ENCODE measurements at regions not wholly inside any gene's neighbourhood (a gene's known extent, or its start where the extent isn't known, plus 50 kb on each side); places are given as distances from the start of the nearest gene placed in this dataset.
"Not testable (repeated sequence)": the region's sequence is repeated elsewhere in the genome, so short reads cannot be mapped to it uniquely, and the experiment has no call there.

DNA sequence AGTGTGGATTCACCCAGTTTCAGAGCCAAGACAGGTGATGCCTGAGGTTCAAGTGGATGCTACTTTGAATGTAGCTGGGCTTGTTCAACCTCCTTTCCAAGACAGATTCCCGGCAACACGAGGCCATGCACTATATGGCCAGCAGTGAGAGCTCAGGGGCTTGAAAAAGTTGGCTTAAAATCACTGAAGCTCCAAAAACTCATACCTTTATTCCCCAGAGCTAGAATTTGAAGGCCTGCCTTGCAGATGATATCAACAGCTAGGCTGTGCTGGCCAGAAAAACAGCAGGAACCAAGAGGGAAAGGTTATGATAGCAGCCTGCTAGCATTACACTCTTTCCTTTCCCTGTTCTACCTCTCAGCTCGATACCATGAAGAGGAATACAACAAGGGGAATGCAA, 120.2 kb upstream of the DAB2 start:
- no peak for DNase-seq (ENCODE audit: low read depth)

DNA sequence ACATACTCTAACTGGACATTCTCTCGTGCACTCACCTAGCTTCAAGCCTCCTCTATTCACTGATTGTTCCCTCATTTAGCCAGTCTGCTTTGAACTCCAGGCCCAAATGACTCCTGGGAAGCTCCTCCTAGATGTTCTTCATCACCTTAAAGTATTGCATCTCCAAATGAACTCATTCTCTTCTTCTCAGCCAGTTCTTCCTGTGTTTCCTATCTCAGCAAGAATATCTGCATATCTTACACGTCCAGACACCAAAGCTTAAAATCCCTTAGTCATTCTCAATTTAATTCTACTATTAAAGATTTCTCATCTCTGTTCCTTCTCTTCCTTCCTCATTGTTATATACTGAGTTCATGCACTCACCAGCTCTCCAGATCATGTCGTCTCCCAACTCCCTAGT, 118.6 kb upstream of the DAB2 start:
- no peak for DNase-seq (ENCODE audit: low read depth)

DNA sequence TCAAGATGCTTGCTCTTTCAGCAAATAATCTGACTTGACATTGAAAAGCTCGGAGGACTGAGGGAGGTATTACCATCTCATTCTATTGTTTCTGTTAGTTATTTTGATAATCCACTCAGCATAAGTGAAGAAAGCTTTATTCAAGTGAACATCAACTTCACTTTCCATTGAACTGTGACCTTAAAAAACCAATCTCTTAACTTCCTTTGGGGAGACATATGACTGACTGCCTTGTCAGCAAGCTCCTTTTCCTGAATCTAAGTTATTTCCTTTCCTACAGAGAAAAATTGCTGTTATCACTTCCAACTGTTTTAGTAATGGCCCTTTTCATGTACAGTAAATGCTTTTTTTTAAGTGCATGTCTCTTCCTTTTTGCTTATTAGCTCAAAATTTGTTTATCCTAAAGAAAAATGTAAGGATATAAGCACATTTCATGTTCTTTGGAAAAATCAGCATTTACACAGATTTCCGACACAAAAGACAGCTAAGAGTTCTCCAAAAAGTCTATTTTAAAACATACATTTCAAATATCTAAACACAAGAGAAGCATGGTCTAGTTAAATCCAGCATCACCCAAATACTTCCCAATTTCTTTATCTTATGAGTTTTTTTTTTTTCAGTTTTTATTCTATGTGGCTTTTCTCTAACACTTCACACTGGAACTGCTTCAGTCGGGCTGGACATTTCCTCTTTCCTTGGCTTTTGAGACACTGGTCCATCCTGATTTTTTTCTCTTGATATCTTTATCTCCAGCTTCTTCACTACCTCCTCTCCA, 117.9 kb upstream of the DAB2 start:
- no peak for DNase-seq (ENCODE audit: low read depth)

DNA sequence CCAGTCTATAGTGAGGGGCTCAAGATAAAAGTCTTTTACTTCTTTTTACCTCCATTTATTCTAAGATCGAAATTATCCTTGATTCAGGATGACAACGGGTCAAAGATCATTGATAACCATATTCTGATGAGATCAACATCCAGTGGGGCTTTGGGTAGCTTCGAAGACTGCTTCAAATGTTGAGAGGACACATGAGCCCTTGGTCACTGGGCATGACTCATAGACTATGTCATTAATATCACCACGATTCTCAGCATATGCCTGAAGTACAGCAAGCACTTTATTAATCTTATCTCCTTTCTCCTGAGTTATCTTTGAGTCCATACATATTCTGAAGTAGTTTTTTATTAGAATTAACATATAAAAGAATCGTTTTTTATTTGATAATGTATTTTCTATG, 117.1 kb upstream of the DAB2 start:
- no peak for DNase-seq (ENCODE audit: low read depth)

DNA sequence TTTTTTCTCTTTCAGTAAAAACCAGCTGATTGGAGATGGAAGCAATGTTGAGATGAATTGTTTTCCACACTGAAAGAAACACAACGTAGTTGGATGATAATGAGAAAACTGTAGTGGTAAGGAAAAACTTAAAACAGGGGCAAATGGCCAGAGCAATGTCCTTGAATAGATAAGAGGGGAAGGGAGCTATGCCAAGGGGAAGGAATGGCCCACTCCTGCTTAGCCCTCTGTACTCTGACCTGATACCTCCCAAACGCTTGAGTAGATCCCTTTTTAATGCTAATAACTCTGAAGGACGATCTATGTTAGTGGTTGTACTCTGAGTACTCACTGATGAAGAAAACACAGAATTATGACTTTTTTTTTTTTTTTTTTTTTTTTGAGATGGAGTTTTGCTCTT, 114.7 kb upstream of the DAB2 start:
- DNase-seq (ENCODE audit: low read depth) = no peak

DNA sequence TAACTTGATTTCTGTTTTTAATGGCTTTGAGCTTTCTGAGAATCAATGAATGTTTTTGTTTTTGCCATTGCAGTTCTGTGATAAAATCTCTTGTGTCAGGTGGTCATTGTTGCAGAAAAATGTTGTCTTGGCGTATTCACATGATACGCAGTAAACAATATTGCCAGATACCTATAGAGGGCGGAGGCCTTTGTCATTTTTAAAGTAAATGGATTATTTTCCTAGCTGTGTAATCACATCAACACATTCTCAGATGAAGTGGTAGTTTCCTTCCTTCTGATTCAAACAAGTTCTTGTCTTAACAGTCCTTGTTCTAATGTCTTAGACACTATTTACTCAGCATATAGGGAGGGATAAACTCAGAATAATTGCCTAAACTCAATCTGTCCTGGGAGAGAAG, 109.9 kb upstream of the DAB2 start:
- DNase-seq (ENCODE audit: low read depth) = no peak

DNA sequence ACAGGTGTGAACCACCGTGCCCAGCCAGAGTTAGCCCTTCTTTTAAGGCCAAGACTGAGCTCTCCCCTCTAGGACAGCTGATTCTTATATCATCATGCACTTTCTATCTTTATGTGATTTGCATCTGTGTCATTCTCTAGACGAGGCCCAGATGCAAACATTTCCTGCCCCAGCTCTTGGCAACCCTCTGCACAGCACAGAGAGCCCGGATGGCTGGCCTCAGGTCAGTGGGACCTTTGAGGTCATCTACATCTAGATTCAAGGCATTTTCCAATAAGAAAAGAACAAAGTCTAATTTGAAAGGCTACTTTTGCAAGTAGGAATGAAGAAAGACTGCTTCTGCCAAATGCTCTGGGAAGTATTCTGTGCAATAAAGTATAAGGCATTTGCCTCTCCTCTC, 109.0 kb upstream of the DAB2 start:
- DNase-seq (ENCODE audit: low read depth) = no peak

DNA sequence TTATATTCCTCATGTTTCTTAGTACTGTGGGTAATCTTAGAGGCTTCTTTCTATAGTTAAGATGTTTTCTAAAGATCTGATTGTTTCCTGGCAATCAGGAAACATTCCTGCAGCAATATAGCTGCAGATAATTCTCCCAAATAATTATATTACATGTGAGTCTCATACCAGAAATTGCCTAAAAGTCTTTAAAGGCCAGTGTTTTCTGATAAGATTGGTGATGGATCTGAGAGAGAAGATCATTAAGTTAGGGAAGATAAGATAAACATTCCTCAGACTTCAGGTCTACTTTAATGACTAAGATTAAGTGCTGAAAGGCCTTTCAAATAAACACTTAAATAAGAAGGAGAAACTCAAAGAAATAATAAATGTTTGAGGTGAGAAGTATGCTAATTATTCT, 107.7 kb upstream of the DAB2 start:
- DNase-seq (ENCODE audit: low read depth) = no peak

DNA sequence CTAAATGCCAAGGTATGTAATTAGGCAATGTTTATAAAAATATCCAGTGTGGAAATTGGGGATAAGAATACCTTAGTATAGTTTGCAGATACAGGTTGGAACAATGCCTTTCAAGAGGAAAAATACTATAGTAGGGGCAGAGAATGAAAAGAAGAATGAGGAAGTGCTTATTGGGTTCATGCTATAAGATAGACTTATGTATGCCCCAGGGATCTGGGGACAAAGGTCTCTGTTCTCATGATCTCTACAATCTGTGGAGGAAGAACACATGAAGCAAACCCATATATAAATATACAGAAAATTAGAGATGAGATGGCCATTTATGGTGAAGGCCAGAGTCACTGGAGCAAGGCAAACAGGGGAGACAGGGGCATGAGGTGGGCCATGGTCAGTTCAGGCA, 106.5 kb upstream of the DAB2 start:
- no peak for DNase-seq (ENCODE audit: low read depth)

DNA sequence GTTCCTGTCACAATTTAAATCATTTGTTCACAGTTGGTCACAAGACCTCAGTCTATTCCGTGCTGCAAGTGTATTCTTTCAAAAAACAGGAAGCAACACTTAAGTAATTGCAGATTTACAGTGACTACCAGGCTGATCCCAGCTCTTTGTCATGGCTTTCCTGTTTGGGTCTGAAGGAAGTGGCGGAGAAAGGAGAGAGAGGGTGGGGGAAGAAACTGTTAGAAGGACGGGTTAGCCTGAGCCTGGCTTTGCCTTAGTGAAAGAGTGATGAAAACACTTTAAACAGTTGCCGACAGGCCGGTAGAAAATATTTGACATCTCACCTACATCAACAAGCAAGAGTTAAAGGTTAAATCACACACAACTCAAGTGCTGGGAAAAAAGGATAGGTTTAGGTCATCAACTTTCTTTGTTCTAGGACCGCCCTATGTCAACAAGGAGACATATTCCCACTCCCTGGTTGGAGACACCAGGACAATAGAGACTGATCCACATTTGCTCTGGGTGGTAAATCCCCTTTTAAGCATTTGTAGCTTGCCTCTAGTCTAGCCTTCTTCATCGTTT, 102.2 kb upstream of the DAB2 start:
- DNase-seq (ENCODE audit: low read depth) = no peak

DNA sequence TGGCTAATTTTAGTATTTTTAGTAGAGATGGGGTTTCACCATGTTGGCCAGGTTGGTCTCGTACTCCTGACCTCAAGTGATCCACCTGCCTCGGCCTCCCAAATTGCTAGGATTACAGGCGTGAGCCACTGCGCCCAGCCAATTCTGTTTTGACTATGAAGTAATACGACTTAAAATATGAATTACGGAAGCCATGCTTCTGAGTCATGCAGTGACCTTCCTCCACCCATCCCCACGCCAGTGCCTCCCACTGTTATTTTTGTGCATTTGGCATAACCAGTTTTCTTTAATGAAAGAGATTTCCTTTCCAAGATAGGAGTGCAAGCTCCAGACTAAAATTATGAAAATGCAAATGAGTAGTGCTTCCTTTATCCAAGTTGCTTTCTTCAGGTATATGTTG, 101.0 kb upstream of the DAB2 start:
- not testable (repeated sequence) for DNase-seq (ENCODE audit: low read depth)

DNA sequence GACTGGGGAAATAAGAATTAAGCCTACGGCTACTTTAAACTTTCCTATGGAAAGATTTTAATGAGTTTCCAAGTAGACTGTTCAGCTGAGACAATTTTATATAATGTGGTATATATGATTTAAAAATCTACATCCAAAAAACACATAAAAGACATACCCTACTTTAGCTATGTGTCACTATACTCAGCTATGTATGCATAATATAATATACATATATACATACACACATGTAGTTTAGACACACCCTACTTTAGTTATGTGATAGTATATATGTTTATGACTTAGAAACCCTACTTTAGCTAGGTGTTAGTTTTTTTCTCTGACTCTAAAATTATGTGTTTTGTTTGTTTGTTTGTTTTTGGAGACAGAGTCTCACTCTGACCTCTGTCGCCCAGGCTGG, 100.5 kb upstream of the DAB2 start:
- no peak for DNase-seq (ENCODE audit: low read depth)

DNA sequence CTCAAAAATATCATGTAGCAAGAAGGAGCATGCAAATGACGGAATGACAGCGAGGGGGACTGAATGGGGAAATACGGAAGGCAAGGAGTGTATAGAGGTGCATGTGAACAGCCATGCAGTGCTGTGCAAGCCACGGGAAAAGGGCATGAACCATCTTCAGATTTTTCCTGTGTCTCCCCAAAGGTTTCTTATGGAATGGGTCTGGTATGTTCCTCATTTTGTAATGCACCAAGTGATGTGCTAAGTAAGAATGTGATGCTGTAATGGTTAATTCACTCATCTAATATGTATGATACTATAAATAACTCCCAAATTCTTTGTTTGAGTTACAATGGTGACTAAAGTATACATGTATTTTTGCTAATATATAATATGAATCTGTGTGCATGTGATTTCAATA, 99.0 kb upstream of the DAB2 start:
- DNase-seq (ENCODE audit: low read depth) = no peak

DNA sequence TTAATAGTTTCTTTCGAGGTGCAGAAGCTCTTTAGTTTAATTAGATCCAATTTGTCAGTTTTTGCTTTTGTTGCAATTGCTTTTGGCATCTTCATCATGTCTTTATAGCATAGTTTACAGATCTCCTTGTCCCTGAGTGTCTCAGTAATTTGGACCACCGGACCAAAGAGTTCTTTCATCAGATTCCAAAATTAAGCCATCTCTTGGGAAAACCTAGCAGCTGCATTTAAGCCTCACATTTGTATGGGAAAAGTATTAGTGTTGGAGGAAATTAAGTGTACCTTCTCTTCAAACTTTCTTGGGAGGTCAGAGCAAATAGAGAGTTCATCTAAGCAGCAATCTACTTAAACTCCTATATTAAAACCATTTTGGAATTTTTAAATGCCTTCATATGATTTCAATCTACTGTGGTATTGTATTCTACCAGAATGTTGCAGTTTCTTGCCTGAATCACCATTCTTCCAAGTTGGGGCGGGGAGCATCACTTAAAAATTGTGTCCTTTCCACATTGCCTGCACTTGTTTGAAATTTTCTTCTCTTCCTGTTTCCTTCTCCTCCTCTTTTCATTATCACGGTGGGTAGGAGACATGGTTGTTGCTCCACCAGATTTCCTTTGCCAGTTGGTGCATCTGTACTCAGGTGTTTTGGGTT, 97.3 kb upstream of the DAB2 start:
- DNase-seq (ENCODE audit: low read depth) = no peak

DNA sequence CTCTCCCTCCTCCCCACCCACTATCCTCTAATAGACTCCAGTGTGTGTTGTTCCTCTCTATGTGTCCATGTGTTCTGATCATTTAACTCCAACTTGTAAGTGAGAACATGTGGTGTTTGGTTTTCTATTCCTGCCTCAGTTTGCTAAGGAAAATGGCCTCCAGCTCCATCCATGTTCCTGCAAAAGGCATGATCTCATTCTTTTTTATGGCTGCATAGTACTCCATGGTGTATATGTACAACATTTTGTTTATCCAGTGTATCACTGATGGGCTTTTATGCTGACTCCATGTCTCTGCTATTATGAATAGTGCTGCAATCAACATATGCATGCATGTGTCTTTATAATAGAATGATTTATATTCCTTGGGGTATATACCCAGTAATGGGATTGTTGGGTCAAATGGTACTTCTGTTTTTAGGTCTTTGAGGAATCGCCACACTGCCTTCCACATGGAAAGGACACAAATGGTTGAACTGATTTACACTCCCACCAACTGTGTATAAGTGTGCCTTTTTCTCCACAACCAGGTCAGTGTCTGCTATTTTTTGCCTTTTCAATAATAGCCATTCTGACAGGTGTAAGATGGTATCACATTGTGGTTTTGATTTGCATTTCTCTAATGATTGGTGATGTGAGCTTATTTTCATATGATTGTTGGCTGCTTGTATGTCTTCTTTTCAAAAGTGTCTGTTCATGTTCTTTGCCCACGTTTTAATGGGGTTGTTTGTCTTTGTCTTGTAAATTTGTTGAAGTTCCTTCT, 96.5 kb upstream of the DAB2 start:
- no peak for DNase-seq (ENCODE audit: low read depth)

DNA sequence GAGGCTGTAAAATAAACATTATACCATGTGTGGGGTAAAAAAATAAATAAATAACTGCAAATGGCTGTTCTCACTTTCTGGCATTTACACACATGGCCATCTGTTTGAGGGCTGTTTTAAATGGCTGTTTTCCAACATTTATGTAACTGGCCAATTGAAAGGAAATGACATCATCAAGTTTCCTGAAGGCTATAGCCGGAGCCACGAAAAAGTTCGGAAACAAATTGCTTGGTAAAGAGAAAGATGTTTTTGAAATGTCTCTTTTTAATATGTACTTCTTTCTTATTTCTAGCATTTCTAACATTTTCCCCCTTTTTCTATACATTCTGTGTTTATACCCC, 95.4 kb upstream of the DAB2 start:
- no peak for DNase-seq (ENCODE audit: low read depth)

DNA sequence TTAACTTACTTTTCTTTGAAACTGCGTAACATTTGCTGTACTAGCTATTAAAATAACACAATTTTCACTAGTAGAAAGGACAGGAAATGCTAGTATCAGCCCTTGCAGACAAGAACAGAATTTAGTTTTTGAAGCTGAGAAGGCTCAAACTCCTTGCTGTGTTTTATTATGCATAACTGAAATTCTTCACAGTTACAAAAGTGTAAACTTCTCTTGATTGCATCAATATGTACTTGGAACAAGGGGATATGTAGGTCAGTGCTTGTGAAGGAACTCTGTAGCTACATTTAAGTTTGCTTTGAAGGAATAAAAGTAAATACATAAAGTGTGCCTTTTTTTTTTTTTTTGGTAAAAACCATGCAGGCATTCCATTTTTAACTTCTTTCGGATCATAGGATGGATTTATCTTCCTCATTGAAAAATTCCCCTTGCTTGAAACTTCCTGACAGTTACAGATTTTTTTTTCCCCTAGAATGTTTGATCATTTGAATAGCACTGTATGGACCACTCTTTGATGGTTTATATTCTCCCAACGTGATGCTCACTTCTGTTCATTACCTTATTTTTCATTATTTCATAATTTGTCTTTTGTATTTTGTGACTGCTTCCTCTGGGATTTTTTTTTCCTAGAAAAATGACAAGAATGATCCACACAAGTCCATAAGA, 94.9 kb upstream of the DAB2 start:
- DNase-seq (ENCODE audit: low read depth) = no peak

DNA sequence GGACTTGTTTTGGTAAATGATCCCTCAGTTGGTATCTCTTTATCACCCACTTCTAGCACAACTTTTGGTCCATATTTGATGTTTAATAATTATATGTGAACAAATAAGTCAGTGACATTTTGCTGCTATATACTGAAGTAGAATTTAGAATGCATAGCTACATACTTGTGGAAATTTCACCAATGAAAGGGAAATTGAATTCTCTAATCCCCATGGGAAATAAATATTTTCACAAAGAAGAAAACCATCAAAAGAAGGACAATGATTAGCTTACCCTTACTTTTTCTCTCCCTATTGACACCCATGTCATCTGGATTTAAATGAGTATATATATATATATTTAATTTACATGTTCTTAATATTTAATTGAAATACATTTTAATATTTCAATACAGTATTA, 94.3 kb upstream of the DAB2 start:
- no peak for DNase-seq (ENCODE audit: low read depth)

DNA sequence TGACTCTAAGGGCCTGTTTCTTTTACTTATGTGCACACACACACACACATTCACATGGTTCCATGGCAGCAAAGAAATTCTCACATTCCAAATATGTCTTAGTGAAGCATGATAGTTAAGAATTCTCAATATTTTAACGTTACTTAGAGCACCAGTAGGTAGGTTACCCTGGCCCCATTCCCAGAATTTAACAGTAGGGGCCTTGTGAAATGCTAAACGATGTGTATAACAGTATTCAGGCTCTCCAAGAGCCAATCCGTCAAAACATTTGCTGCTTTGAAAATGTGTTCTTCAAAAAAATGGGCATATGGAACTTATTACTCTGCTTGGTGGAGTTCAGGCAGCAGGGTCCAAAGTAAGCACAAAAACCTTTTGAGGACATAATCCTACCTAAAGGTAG, 93.7 kb upstream of the DAB2 start:
- no peak for DNase-seq (ENCODE audit: low read depth)

DNA sequence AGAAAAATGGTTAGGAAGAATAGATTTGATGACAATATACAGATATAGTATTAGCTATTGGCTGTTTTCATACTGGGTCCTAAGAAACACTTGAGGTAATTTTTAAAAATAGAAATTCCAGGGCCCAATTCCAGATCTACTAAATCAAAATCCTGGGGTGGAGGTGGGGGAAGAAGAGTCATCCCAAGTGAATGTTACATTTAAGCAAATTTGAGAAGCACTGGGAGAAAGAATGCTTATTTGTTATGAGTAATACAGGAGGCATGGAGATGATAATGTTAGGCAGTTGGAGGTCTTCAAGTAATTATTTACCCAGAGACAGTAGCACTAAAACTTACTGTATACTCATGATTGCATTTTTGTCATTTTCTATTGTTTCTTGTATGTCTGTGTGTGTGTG, 93.0 kb upstream of the DAB2 start:
- DNase-seq (ENCODE audit: low read depth) = no peak

DNA sequence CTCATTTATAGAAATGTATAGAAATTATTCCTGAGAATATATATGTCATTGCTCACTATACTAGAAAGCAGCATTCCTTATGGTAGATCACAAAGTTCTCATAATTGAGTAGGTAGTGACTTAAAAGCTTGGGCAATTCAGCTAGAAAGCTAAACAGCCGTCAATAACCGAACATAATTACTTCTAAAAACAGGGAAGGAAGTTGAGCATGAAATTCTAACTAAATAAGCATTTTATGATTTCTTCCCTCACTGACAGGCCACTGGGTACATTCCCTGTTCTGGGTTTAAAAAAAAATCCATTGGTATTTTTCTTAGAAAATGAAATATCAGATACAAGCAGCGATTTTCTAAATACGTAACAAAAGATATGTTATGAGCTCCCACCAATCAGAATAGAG, 91.1 kb upstream of the DAB2 start:
- no peak for DNase-seq (ENCODE audit: low read depth)

DNA sequence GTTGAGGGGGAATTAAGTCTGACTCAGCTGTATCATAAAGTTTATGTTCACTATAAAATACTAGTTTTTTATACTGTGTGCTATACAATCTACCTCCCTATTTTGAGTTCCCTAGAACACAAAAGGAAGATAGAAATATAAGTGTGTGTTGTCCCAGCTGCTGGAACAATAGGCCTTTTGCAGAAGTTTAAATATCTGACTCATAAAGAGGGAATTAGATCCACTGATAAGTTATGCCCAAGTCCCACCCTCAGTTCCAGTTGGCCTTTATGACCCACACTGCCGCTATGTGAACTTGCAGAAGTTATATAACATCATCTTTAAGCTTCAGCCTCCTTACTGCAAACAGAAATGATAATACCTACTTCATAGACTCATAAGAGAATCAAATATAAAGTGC, 88.5 kb upstream of the DAB2 start:
- no peak for DNase-seq (ENCODE audit: low read depth)

DNA sequence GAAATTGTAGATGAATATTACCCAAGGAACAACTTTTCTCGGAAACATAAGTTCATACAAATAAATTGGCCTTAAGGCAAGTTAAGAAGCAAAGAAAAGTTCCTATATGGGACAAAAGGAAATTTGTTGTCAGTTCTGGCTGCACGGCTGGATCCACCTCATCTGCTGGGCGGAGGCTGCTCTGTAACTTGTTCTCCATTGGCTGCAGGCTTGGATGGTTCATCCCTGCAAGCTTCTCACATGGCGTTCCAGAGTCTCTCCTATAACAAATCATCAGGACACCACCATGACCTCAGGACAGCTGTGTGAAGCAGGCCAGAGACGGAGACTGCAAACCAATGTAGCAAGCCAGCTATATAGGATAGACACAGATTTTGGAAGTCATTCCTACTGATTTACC, 81.4 kb upstream of the DAB2 start:
- DNase-seq (ENCODE audit: low read depth) = no peak

Data from stimulated activated CD8-positive, alpha-beta memory T cell treated with anti-CD3 and anti-CD28 coated beads, Interleukin-15, amount 100 ng/mL, for 1 hour (primary cell).